ENCODE measurements at regions not wholly inside any gene's neighbourhood (a gene's known extent, or its start where the extent isn't known, plus 50 kb on each side); places are given as distances from the start of the nearest gene placed in this dataset.
A peak's percentile ranks its signal among the peaks of the same experiment; 100 is the strongest.
"Not testable (repeated sequence)": the region's sequence is repeated elsewhere in the genome, so short reads cannot be mapped to it uniquely, and the experiment has no call there.

- peak; percentile 91 for DNase-seq
These were observed 63.0 kb downstream of the HOXA1 start for GRCh38 chr7:27032839-27033238.

DNA sequence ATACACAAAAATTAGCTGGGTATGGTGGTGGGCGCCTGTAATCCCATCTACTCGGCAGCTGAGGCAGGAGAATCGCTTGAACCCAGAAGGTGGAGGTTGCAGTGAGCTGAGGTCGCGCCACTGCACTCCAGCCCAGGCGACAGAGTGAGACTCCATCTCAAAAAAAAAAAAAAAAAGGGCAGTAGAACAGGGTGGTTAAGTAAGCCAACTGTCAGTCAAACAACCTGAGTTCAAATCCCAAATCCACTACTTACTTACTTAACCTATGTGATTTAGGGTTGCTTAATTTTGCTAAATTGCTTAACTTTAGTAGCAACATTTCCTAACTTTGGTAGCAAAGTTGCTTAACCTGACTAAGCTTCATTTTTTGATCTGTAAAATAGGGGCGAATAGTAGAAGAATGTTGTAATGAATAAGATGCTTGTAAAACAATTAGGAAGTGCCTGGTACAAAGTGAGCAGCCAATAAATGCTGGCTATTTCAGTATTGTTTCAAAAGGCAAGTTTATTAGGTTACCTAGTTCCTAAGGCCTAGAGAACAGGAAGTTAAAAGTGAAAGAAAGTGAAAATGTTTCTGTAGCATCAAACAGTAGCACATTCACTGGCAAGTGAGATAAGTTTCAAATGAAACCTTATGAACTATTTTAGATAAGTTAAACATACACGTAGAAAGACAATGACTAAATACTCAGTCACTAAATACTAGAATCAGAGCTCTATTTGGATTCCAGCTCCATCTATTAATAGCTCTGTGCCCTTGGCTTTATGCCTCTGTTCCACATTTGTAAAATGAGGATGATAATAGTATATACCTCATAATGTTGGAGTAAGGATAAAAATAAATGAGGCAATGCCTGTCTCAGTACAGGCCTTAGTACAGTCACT, 64.3 kb downstream of the HOXA1 start:
- no peak for DNase-seq

DNA sequence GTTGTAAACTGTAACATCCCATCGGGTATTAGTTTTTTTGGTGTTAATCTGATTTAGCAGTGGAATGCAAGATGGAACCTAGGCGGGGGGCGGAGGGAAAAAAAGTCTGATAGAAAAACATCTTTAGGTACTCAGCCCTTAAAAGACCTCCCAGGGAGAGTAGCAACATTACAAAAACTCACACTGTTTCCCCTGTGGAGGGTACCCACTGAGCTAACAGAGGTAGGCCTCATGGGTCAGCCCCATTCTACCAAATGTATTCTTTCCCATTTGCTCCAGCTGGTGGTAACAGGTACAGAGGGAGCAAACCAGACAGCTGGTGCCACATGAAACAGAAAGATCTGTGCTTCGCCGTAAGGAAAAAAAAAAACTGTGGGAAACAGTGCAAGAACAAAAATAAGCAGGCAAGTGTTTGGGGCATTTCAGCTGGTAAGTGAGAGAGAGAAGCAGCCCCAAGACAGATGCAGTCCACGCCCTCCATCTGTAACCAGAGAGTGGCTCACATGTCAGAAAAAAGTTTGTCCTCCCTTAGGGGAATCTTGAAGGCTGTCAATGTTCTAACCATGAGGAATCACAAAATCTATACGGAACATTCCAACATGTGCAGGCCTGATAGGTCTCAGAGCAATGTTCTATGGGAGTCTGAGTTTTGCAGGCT, 65.3 kb downstream of the HOXA1 start:
- no peak for DNase-seq

DNA sequence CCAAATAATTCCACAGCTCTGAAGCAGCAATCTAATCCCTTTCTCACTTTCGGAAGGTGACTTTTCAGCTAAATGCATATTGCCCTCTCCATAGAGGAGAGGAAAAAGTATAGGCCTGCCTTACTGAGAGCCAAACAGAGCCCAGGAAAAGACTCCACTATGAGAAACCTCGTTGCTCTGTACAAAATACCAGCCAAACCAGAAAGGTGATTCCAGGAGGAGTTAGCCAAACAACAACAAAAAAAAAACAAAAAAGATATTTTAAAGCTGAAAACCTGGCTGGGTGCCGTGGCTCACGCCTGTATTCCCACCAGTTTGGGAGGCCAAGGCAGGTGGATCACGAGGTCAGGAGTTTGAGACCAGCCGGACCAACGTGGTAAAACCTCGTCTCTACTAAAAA, 70.5 kb downstream of the HOXA1 start:
- DNase-seq = no peak

GRCh38 chr7:27010068-27010467, 85.7 kb downstream of the HOXA1 start:
- no peak for DNase-seq

- no peak for DNase-seq
These were observed 95.3 kb downstream of the HOXA1 start for GRCh38 chr7:27000496-27000895.

GRCh38 chr7:26998284-26998683, 97.5 kb downstream of the HOXA1 start:
- DNase-seq = not testable (repeated sequence)

GRCh38 chr7:26995666-26996065, 100.1 kb downstream of the HOXA1 start:
- DNase-seq = no peak

- DNase-seq = no peak
These were observed 101.7 kb downstream of the HOXA1 start for GRCh38 chr7:26993816-26994810.

DNA sequence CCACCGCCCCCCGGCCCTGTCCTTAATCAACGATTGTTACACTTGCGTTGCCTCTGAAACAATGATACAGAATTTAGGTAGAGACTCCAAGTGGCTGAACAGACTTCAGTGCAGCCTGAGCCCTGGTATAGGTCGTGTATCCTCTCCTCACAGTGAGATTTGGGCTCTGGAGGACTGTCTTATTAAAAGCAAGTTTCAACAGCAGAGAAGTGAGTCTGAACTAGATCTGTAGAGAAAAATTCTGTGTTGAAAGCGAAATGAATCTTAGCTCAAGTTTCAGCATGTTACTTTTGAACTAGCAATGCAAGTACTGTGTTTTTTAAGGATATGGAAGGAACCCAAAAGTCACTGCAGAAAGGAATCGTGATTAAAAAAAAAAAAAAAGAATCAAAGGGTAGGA, 103.1 kb downstream of the HOXA1 start:
- DNase-seq = no peak

GRCh38 chr7:26991796-26992195, 104.0 kb downstream of the HOXA1 start:
- DNase-seq = no peak

GRCh38 chr7:26989897-26990670, 105.7 kb downstream of the HOXA1 start:
- no peak for DNase-seq

DNA sequence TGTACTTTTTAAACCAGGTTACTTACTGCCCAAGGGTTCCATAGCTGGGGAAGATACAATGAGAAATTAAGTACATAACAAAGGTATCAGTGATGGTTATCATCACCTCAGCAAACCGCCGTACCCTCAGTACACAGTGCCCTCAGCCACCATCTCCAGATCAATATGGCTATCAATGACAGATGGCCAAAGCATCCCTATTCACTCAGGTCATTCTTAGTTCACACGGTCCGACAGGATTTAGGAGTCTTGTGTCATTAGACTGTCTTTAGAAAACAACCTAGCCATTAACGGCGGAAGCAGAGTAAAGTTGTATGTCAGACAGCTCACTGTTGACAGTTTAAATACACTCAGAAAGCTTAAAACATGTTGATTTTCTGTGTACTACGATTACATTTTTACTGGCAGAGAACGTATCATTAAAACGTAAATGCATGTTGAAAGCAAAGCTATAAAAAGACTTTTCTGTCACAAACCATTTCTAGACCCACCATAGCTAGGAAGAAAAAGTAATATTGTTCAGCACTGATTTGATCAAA, 106.9 kb downstream of the HOXA1 start:
- no peak for DNase-seq

- no peak for DNase-seq
These were observed 108.5 kb downstream of the HOXA1 start for GRCh38 chr7:26987338-26987737.

DNA sequence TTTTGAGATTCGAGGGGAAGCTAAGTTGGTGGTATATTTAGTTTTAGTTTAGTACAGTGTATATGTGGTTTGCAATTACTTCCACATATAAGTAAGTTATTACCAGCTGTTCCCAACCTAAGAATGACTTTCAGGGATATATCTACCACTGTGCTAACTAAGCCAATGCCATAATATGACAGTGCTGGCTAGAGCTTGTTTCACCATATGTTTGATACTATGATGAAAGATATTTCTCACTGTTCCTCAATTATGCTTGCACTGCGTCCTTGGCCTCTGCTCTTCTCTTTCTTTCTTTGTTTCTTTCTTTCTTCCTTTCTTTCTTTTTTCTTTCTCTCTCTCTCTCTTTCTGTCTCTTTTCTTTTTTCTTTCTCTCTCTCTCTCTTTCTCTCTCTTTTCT, 113.8 kb upstream of the SKAP2 start:
- DNase-seq = no peak

DNA sequence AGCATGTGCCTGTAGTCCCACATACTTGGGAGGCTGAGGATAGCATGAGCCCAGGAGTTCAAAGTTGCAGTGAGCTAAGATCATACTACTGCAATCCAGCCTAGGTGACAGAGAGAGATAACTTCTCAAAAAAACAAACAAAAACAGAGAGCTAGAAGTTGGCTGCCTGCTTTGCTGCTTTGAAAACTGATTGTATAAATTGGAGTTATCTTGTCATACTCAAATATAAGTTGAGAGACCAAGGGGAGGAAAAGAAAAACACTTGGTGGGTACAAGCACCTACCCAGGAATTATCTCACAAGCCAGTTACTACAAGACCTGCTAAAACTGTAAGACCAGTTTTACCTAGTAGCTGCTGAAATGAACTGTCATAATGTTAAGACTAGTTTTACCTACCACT, 112.5 kb upstream of the SKAP2 start:
- no peak for DNase-seq

- not testable (repeated sequence) for DNase-seq
These were observed 107.5 kb upstream of the SKAP2 start for GRCh38 chr7:26971924-26972323.

DNA sequence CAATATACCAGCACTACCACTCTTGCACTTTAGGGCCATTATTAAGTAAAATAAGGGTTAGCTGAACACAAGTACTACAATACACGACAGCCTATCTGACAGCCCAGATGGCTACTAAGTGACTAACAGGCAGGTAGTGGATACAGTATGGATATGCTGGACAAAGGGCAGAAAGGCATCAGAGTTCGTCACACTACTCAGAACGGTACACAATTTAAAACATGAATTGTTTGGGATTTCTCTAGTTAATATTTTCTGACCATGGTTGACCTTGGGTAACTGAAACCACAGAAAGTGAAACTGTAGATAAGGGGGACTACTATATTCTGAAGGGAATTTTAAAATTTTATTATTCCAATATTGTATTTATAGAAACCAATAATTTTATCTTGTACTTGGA, 101.3 kb upstream of the SKAP2 start:
- no peak for DNase-seq

DNA sequence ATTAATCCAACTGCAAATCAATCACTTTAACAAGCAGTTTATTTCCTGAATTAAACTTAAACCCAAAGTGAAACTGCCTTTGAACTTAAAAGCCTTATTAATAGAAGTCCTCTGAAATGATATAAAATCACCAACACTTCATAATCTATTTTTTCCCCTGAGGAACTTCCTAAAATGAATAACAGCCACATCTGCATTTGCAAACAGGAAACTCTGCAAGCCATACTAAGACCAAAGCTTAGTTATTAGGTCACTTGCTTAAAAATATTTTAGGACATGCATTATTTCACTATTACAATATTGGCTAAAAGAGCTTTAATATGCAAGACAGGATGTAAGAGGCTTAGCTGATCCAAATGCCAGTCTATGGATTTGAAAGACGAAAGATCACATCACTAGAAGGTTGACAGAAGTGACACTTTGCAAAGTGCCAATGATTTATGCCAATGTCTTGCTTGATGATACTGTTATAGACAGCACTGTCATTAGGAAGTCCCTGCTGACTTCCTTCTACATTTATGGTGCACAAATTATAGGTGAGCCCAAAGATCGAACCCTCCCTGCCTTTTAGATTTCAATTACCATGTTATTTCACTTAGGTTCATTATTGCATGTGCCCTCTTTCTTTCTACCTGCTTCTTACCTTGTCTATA, 99.9 kb upstream of the SKAP2 start:
- no peak for DNase-seq

DNA sequence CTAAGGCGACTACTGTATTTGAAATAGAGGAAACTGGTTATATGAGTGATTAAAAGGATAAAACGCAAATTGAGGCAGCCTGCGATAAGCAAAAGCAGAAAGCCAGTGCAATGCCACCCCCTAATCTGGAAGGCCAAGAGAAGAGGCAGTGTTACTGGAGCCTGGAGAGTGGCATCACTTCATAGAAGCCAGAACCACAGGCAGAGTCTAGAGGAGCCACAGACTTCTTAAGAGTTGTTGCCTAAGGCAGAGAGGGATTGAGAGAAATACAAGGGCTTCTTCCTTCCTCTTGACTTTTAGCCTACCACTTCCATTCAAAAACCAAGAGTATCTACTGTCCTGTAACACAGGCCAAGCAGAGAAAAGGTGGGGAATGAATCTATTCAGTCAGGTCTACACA, 94.9 kb upstream of the SKAP2 start:
- DNase-seq = no peak

DNA sequence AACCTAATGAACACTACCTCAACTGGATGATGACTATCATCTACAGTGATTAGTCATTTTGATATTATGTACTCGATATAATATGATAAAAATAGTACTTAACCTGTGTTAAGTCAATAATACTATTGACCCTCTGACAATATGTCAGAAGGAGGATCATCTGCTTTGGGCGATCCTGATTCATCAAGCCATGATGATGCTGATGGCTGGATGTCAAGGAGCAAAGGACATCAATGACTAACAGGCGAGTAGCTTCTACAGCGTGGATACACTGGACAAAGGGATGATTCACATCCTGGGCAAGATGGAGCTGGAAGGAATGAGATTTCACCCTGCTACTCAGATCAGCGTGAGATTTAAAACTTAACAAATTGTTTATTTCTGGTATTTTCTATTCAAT, 94.4 kb upstream of the SKAP2 start:
- no peak for DNase-seq

DNA sequence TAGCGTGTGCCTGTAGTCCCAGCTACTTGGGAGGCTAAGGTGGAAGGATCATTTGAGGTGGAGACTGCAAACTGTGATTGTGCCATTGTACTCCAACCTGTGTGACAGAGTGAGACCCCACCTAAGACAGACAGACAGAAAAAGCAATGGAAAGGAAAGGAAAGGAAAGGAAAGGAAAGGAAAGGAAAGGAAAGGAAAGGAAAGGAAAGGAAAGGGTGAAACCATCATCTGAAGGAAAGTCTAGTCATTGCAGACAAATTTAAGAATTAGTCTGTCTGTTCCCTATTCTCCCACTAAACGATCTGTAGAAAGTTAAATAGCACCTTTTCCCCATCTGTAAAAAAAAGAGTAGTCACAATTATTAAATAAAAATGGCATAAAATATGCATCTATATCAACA, 91.1 kb upstream of the SKAP2 start:
- no peak for DNase-seq

Measured in NCI-H1105 treated with DMSO at 0.1 percent for 48 hours (cell line).